ENCODE measurements at regions not wholly inside any gene's neighbourhood (a gene's known extent, or its start where the extent isn't known, plus 50 kb on each side); places are given as distances from the start of the nearest gene placed in this dataset.
"Not testable (repeated sequence)": the region's sequence is repeated elsewhere in the genome, so short reads cannot be mapped to it uniquely, and the experiment has no call there.

- TF ChIP-seq, protein P1, sequence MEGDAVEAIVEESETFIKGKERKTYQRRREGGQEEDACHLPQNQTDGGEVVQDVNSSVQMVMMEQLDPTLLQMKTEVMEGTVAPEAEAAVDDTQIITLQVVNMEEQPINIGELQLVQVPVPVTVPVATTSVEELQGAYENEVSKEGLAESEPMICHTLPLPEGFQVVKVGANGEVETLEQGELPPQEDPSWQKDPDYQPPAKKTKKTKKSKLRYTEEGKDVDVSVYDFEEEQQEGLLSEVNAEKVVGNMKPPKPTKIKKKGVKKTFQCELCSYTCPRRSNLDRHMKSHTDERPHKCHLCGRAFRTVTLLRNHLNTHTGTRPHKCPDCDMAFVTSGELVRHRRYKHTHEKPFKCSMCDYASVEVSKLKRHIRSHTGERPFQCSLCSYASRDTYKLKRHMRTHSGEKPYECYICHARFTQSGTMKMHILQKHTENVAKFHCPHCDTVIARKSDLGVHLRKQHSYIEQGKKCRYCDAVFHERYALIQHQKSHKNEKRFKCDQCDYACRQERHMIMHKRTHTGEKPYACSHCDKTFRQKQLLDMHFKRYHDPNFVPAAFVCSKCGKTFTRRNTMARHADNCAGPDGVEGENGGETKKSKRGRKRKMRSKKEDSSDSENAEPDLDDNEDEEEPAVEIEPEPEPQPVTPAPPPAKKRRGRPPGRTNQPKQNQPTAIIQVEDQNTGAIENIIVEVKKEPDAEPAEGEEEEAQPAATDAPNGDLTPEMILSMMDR (IDR thresholded peaks at IDR 0.05; ENCODE audit: insufficient read depth, low read depth, low read length) = not testable (repeated sequence)
- not testable (repeated sequence) for TF ChIP-seq EZH2 (IDR thresholded peaks at IDR 0.05; ENCODE audit: insufficient read depth, low read length)
Measured at GRCh38 chr15:62371683-62372082, 206.6 kb upstream of the C2CD4B start.
